ENCODE measurements at regions not wholly inside any gene's neighbourhood (a gene's known extent, or its start where the extent isn't known, plus 50 kb on each side); places are given as distances from the start of the nearest gene placed in this dataset.

DNA sequence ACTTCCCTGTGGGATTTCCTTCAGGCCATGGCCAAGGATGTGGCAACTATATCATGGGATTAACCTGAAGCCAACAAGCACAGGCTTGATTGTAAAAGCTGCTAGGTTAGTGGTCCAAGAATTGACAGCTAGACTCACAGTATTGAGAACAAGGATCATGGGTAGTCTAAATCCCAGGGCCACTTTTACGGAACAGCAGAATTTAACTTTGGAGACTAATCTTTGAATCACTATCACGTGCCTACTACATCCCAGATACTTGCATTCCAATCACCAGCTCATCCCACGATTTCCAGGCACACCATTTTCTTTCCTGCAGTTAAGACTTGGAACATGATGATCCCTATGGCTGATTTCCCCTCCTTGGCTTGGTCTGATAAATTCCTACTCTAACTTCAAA, 65.6 kb upstream of the ADO start:
- Histone ChIP-seq H3K27ac (ENCODE audit: extremely low read depth, low read depth, low read length) (no peak overlapping the region), H3K4me1 (ENCODE audit: control insufficient read depth, insufficient read depth, low read length) (no peaks in the 10 kb centered on the region), H3K4me3 (ENCODE audit: low read depth, low read length) (no peak overlapping the region), H3K36me3 (ENCODE audit: control insufficient read depth in 2 of 2, insufficient read depth in 1 of 2, low read length in 2 of 2) (no peaks in the 10 kb centered on the region), H3K9me3 (ENCODE audit: control insufficient read depth, insufficient read depth, low read depth, low read length) (no peaks in the 10 kb centered on the region)
- TF ChIP-seq, protein P1, sequence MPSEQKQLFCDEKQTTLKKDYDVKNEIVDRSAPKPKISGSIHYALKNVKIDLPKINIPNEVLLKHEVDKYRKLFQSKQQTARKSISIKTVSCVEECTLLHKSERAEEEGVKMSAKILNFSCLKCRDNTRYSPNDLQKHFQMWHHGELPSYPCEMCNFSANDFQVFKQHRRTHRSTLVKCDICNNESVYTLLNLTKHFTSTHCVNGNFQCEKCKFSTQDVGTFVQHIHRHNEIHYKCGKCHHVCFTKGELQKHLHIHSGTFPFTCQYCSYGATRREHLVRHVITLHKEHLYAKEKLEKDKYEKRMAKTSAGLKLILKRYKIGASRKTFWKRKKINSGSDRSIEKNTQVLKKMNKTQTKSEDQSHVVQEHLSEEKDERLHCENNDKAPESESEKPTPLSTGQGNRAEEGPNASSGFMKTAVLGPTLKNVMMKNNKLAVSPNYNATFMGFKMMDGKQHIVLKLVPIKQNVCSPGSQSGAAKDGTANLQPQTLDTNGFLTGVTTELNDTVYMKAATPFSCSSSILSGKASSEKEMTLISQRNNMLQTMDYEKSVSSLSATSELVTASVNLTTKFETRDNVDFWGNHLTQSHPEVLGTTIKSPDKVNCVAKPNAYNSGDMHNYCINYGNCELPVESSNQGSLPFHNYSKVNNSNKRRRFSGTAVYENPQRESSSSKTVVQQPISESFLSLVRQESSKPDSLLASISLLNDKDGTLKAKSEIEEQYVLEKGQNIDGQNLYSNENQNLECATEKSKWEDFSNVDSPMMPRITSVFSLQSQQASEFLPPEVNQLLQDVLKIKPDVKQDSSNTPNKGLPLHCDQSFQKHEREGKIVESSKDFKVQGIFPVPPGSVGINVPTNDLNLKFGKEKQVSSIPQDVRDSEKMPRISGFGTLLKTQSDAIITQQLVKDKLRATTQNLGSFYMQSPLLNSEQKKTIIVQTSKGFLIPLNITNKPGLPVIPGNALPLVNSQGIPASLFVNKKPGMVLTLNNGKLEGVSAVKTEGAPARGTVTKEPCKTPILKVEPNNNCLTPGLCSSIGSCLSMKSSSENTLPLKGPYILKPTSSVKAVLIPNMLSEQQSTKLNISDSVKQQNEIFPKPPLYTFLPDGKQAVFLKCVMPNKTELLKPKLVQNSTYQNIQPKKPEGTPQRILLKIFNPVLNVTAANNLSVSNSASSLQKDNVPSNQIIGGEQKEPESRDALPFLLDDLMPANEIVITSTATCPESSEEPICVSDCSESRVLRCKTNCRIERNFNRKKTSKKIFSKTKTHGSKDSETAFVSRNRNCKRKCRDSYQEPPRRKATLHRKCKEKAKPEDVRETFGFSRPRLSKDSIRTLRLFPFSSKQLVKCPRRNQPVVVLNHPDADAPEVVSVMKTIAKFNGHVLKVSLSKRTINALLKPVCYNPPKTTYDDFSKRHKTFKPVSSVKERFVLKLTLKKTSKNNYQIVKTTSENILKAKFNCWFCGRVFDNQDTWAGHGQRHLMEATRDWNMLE (tag by site-specific recombination; conservative IDR thresholded peaks at IDR 0.05; ENCODE audit: low read depth), result no peak
- no peak for TF ChIP-seq ZXDB (tag by site-specific recombination; IDR thresholded peaks at IDR 0.05)
- TF ChIP-seq, protein P2, sequence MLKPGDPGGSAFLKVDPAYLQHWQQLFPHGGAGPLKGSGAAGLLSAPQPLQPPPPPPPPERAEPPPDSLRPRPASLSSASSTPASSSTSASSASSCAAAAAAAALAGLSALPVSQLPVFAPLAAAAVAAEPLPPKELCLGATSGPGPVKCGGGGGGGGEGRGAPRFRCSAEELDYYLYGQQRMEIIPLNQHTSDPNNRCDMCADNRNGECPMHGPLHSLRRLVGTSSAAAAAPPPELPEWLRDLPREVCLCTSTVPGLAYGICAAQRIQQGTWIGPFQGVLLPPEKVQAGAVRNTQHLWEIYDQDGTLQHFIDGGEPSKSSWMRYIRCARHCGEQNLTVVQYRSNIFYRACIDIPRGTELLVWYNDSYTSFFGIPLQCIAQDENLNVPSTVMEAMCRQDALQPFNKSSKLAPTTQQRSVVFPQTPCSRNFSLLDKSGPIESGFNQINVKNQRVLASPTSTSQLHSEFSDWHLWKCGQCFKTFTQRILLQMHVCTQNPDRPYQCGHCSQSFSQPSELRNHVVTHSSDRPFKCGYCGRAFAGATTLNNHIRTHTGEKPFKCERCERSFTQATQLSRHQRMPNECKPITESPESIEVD (tag by site-specific recombination; IDR thresholded peaks at IDR 0.05), result no peak
- no peak for TF ChIP-seq ZNF37A (tag by site-specific recombination; IDR thresholded peaks at IDR 0.05)
- no peak for TF ChIP-seq ZNF302 (tag by site-specific recombination; IDR thresholded peaks at IDR 0.05; ENCODE audit: low read depth)
- TF ChIP-seq, protein P3, sequence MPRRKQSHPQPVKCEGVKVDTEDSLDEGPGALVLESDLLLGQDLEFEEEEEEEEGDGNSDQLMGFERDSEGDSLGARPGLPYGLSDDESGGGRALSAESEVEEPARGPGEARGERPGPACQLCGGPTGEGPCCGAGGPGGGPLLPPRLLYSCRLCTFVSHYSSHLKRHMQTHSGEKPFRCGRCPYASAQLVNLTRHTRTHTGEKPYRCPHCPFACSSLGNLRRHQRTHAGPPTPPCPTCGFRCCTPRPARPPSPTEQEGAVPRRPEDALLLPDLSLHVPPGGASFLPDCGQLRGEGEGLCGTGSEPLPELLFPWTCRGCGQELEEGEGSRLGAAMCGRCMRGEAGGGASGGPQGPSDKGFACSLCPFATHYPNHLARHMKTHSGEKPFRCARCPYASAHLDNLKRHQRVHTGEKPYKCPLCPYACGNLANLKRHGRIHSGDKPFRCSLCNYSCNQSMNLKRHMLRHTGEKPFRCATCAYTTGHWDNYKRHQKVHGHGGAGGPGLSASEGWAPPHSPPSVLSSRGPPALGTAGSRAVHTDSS (tag by site-specific recombination; IDR thresholded peaks at IDR 0.05), result no peak
- TF ChIP-seq PRDM1 (tag by site-specific recombination; IDR thresholded peaks at IDR 0.05), result no peak
- TF ChIP-seq ZNF677 (tag by site-specific recombination; IDR thresholded peaks at IDR 0.05), result no peak
- no peak for TF ChIP-seq ZNF549 (tag by site-specific recombination; IDR thresholded peaks at IDR 0.05)
- TF ChIP-seq ZNF175 (tag by site-specific recombination; IDR thresholded peaks at IDR 0.05), result no peak
- TF ChIP-seq ZNF544 (tag by site-specific recombination; IDR thresholded peaks at IDR 0.05), result no peak
- TF ChIP-seq ZNF148 (tag by site-specific recombination; IDR thresholded peaks at IDR 0.05; ENCODE audit: borderline replicate concordance), result no peak
- CTCF ChIA-PET, result no interaction called here
- POLR2A ChIA-PET, result no interaction called here

GRCh38 chr10:62740885-62741745, 63.4 kb upstream of the ADO start:
- Histone ChIP-seq H3K27ac (ENCODE audit: extremely low read depth, low read depth, low read length) (no peak overlapping the region), H3K36me3 (ENCODE audit: control insufficient read depth in 2 of 2, insufficient read depth in 1 of 2, low read length in 2 of 2) (no peaks in the 10 kb centered on the region), H3K4me1 (ENCODE audit: control insufficient read depth, insufficient read depth, low read length) (no peaks in the 10 kb centered on the region), H3K9me3 (ENCODE audit: control insufficient read depth, insufficient read depth, low read depth, low read length) (no peaks in the 10 kb centered on the region), H3K4me3 (ENCODE audit: low read depth, low read length) (no peak overlapping the region)
- ChIA-PET POLR2A (no interaction called here), CTCF (no interaction called here)
- TF ChIP-seq ZNF561 (tag by site-specific recombination; IDR thresholded peaks at IDR 0.05; ENCODE audit: borderline replicate concordance) (no peak), ZNF23 (tag by site-specific recombination; IDR thresholded peaks at IDR 0.05; ENCODE audit: borderline replicate concordance) (no peak), ZNF350 (tag by site-specific recombination; IDR thresholded peaks at IDR 0.05) (no peak), ZNF560 (tag by site-specific recombination; IDR thresholded peaks at IDR 0.05; ENCODE audit: borderline replicate concordance) (no peak), HOXD13 (CRISPR knock-in tag; IDR thresholded peaks at IDR 0.05; ENCODE audit: borderline replicate concordance) (no peak), KLF16 (tag by site-specific recombination; IDR thresholded peaks at IDR 0.05) (no peak), ZNF707 (tag by site-specific recombination; IDR thresholded peaks at IDR 0.05) (no peak), ZNF843 (tag by site-specific recombination; IDR thresholded peaks at IDR 0.05) (no peak), ZNF2 (tag by site-specific recombination; IDR thresholded peaks at IDR 0.05) (no peak), ZNF391 (tag by site-specific recombination; IDR thresholded peaks at IDR 0.05; ENCODE audit: borderline replicate concordance, low read depth) (no peak), ZNF530 (tag by site-specific recombination; IDR thresholded peaks at IDR 0.05; ENCODE audit: low read depth) (no peak), SETDB1 (IDR thresholded peaks at IDR 0.05; ENCODE audit: insufficient read length, low read length) (no peak), FEZF1 (tag by site-specific recombination; IDR thresholded peaks at IDR 0.05) (no peak)
